ENCODE measurements at regions not wholly inside any gene's neighbourhood (a gene's known extent, or its start where the extent isn't known, plus 50 kb on each side); places are given as distances from the start of the nearest gene placed in this dataset.

DNA sequence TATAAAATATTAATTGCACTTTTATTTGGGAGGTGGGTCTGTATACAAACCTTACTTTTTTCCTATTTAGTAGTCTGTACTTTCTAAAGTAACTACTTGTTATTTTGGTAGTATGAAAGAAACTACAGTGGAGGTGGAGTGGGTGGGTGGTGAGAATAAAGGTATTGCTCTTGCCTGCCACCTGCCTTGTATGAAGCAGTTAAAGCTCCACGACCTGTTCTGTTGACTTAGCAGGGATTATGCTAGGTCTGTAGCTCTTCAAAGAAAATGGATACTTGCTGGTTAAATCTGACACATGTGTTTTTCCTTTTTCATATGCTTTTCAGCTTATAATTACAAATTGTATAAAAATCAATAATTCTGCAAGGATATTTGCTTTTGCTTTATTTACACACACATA, 111.9 kb downstream of the EHF start:
- TF ChIP-seq, protein P1, sequence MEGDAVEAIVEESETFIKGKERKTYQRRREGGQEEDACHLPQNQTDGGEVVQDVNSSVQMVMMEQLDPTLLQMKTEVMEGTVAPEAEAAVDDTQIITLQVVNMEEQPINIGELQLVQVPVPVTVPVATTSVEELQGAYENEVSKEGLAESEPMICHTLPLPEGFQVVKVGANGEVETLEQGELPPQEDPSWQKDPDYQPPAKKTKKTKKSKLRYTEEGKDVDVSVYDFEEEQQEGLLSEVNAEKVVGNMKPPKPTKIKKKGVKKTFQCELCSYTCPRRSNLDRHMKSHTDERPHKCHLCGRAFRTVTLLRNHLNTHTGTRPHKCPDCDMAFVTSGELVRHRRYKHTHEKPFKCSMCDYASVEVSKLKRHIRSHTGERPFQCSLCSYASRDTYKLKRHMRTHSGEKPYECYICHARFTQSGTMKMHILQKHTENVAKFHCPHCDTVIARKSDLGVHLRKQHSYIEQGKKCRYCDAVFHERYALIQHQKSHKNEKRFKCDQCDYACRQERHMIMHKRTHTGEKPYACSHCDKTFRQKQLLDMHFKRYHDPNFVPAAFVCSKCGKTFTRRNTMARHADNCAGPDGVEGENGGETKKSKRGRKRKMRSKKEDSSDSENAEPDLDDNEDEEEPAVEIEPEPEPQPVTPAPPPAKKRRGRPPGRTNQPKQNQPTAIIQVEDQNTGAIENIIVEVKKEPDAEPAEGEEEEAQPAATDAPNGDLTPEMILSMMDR (IDR thresholded peaks at IDR 0.05), result no peak
- TF ChIP-seq POLR2A (IDR thresholded peaks at IDR 0.05), result no peak

All from adrenal gland (tissue), 5 donors.